Lung (tissue), 11 donors: ENCODE measurements at regions not wholly inside any gene's neighbourhood (a gene's known extent, or its start where the extent isn't known, plus 50 kb on each side); places are given as distances from the start of the nearest gene placed in this dataset.

ENCODE experiments used
- ATAC-seq: fragments of 200-7000 bp; cut with Tn5 transposase; one replicate; pipeline ENCODE4 v1.9.1; 2020; ENCODE audit warnings: moderate number of reproducible peaks; ENCODE audit not compliant: insufficient read depth, low FRiP score
- DNase-seq, 3 donors: peaks; one replicate each; pipeline ENCODE4 v3.0.0-alpha.2; 2013 to 2017
- H3K27ac ChIP-seq, 2 donors: one replicate each; pipeline ENCODE4 v1.5.1; 2013; ENCODE audit warnings: mild to moderate bottlenecking in 2 of 2, moderate library complexity in 2 of 2, control low read depth in 1 of 2, inconsistent platforms in 1 of 2, low read depth in 1 of 2, low read length in 1 of 2
- H3K27me3 ChIP-seq, 3 donors: one replicate each; pipeline ENCODE4 v1.5.1; 2013; ENCODE audit warnings: low read length in 2 of 3; ENCODE audit not compliant: control insufficient read depth in 3 of 3, insufficient read depth in 3 of 3
- H3K36me3 ChIP-seq, 4 donors: one replicate each; pipeline ENCODE4 v1.5.1; 2013; ENCODE audit warnings: low read length in 4 of 4, mild to moderate bottlenecking in 1 of 4, moderate library complexity in 1 of 4; ENCODE audit not compliant: control insufficient read depth in 4 of 4, insufficient read depth in 4 of 4
- H3K4me1 ChIP-seq, 5 donors: one replicate each; pipeline ENCODE4 v1.5.1; 2013; ENCODE audit warnings: low read length in 5 of 5, mild to moderate bottlenecking in 2 of 5, moderate library complexity in 1 of 5; ENCODE audit not compliant: control insufficient read depth in 5 of 5, insufficient read depth in 5 of 5
- H3K4me3 ChIP-seq: one replicate; pipeline ENCODE4 v1.5.1; 2013; ENCODE audit warnings: mild to moderate bottlenecking, control low read depth, moderate library complexity
- H3K9ac ChIP-seq, 2 donors: one replicate each; pipeline ENCODE4 v1.5.1; 2013; ENCODE audit warnings: low read length in 2 of 2, control low read depth in 1 of 2; ENCODE audit not compliant: insufficient read depth in 1 of 2
- H3K9me3 ChIP-seq, 4 donors: one replicate each; pipeline ENCODE4 v1.5.1; 2013; ENCODE audit warnings: low read length in 3 of 4, mild to moderate bottlenecking in 1 of 4, moderate library complexity in 1 of 4; ENCODE audit not compliant: control insufficient read depth in 4 of 4, insufficient read depth in 3 of 4
- WGBS, 2 donors: extraction: QIAGEN DNeasy Blood & Tissue Kit; methylation state at CpG; one replicate each; pipeline ENCODE4 v1.1.7; 2013; 5-methylcytosine and 5-hydroxymethylcytosine counted together
- TF ChIP-seq, protein P1 (sequence below): IDR thresholded peaks from 2 replicates; pipeline ENCODE4 v1.5.1; 2012; ENCODE audit warnings: mild to moderate bottlenecking; ENCODE audit errors: control extremely low read depth, extremely low read depth
- donor health status: control.
- donor health status: control.
- donor health status: Bipolar disorder and iron deficiency.
- donor health status: healthy.
- donor health status: DM: yes; HTN: yes; CAD: no.

DNA sequence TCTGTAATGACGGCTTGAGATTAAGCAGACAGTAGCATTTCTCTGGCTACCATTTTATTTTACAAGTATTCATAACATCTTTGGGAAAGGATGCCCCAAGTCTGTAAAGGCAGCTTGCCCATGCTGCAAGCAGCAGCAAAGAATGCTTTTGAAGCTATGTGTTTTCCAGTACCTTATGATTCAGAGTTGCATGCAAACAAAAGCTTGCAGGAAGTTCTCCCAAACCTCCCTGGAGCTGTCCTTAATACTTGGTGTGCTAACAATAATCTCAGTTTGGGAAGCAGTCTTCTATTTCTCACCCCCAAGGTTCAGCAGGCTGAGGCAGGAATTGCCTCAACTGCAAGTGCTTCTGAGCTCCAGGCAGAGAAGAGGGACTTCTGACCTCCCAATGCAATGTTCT lies 60.8 kb downstream of the CCNA1 start:
- TF ChIP-seq, protein P1, sequence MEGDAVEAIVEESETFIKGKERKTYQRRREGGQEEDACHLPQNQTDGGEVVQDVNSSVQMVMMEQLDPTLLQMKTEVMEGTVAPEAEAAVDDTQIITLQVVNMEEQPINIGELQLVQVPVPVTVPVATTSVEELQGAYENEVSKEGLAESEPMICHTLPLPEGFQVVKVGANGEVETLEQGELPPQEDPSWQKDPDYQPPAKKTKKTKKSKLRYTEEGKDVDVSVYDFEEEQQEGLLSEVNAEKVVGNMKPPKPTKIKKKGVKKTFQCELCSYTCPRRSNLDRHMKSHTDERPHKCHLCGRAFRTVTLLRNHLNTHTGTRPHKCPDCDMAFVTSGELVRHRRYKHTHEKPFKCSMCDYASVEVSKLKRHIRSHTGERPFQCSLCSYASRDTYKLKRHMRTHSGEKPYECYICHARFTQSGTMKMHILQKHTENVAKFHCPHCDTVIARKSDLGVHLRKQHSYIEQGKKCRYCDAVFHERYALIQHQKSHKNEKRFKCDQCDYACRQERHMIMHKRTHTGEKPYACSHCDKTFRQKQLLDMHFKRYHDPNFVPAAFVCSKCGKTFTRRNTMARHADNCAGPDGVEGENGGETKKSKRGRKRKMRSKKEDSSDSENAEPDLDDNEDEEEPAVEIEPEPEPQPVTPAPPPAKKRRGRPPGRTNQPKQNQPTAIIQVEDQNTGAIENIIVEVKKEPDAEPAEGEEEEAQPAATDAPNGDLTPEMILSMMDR: no peak
- H3K4me1 ChIP-seq: no peaks in the 10 kb centered on the region
- WGBS, 2 donors: 66 to 76% methylated on average over 1 of the region's 1 CpG
- no peaks in the 10 kb centered on the region for H3K27me3 ChIP-seq
- H3K27ac ChIP-seq: no peak overlapping the region
- ATAC-seq: no peak
- no peak overlapping the region for H3K4me3 ChIP-seq
- H3K36me3 ChIP-seq: no peaks in the 10 kb centered on the region
- DNase-seq: no peak
- no peak overlapping the region for H3K9ac ChIP-seq
- H3K9me3 ChIP-seq: peaks cover 0 to 3% (median 0%) of the 10 kb centered on the region in 4 donors

DNA sequence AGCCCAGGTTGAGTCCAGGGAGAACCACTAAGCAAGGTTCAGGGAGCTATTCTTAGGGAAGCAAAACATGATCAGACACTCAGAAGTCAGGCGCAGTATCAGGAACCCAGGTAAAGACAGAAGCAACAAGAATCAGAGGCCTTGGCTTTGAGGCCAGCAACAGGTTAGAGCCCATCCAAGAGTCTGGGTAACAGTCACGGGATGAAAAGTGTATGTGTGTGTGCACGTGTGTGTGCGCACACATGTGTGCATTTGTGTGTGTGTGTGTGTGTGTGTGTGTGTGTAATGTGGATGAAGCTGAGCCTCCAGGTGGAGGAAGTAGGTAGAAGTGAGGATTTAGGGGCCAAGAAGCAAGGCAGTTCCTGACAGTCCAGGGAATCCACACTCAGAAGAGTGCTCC lies 63.1 kb downstream of the CCNA1 start:
- H3K36me3 ChIP-seq: no peaks in the 10 kb centered on the region
- ATAC-seq (no peak), DNase-seq (no peak)
- H3K27me3 ChIP-seq: no peaks in the 10 kb centered on the region
- TF ChIP-seq, protein P1: no peak
- H3K9ac ChIP-seq: no peak overlapping the region
- no peak overlapping the region for H3K4me3 ChIP-seq
- 95 to 97% methylated on average over 4 of the region's 4 CpGs for WGBS, 2 donors
- H3K9me3 ChIP-seq: no peaks in the 10 kb centered on the region
- no peak overlapping the region for H3K27ac ChIP-seq
- no peaks in the 10 kb centered on the region for H3K4me1 ChIP-seq

GRCh38 chr13:36509369-36509768 lies 77.1 kb downstream of the CCNA1 start:
- DNase-seq (no peak), ATAC-seq (no peak)
- Histone ChIP-seq H3K36me3 (no peaks in the 10 kb centered on the region), H3K27me3 (no peaks in the 10 kb centered on the region), H3K27ac (no peak overlapping the region), H3K9ac (no peak overlapping the region), H3K4me1 (no peaks in the 10 kb centered on the region), H3K4me3 (no peak overlapping the region), H3K9me3 (peaks cover 0 to 2% (median 0%) of the 10 kb centered on the region in 4 donors)
- 63 to 81% methylated on average over 3 of the region's 3 CpGs for WGBS, 2 donors
- TF ChIP-seq, protein P1: no peak

GRCh38 chr13:36512771-36513170 lies 80.5 kb downstream of the CCNA1 start:
- DNase-seq (no peak), ATAC-seq (no peak)
- Histone ChIP-seq H3K27me3 (no peaks in the 10 kb centered on the region), H3K36me3 (no peaks in the 10 kb centered on the region), H3K4me3 (no peak overlapping the region), H3K9ac (no peak overlapping the region), H3K4me1 (no peaks in the 10 kb centered on the region), H3K27ac (no peak overlapping the region), H3K9me3 (no peaks in the 10 kb centered on the region)
- WGBS, 2 donors: 86 to 88% methylated on average over 5 of the region's 5 CpGs
- TF ChIP-seq, protein P1: no peak
